Suprapubic skin (tissue), 4 donors: ENCODE measurements at regions not wholly inside any gene's neighbourhood (a gene's known extent, or its start where the extent isn't known, plus 50 kb on each side); places are given as distances from the start of the nearest gene placed in this dataset.

ENCODE experiments used
- DNase-seq, 2 donors: peaks; one replicate each; pipeline ENCODE4 v3.0.0-alpha.2; 2019; ENCODE audit warnings: low spot score in 2 of 2
- H3K27ac ChIP-seq: fragments of 200-600 bp; sonication (generic); one replicate; pipeline ENCODE4 v1.5.1; 2019
- H3K27me3 ChIP-seq: fragments of 200-600 bp; sonication (generic); one replicate; pipeline ENCODE4 v1.5.1; 2019
- H3K36me3 ChIP-seq: fragments of 200-600 bp; sonication (generic); one replicate; pipeline ENCODE4 v1.5.1; 2019
- H3K4me1 ChIP-seq: fragments of 200-600 bp; sonication (generic); one replicate; pipeline ENCODE4 v1.5.1; 2019
- H3K4me3 ChIP-seq: fragments of 200-600 bp; sonication (generic); one replicate; pipeline ENCODE4 v1.5.1; 2019; ENCODE audit warnings: mild to moderate bottlenecking
- H3K9me3 ChIP-seq: fragments of 200-600 bp; sonication (generic); one replicate; pipeline ENCODE4 v1.5.1; 2019
- EP300 ChIP-seq: sonication (generic); formaldehyde crosslinking; IDR thresholded peaks from one replicate; pipeline ENCODE4 v1.6.1; 2017; ENCODE audit warnings: antibody characterized with exemption
- POLR2A ChIP-seq, 2 donors: fragments of 450-650 bp; IDR thresholded peaks; one replicate each; pipeline ENCODE4 v1.6.1; 2017; ENCODE audit warnings: antibody characterized with exemption in 2 of 2, mild to moderate bottlenecking in 2 of 2, moderate library complexity in 2 of 2
- POLR2AphosphoS5 ChIP-seq, 3 donors: sonication (generic); formaldehyde crosslinking; IDR thresholded peaks; one replicate each; pipeline ENCODE4 v1.6.1; 2017; ENCODE audit warnings: antibody characterized with exemption in 3 of 3
- WGBS: methylation state at CpG from one replicate; pipeline ENCODE4 v1.1.5; 2018; 5-methylcytosine and 5-hydroxymethylcytosine counted together
- TF ChIP-seq, protein P1 (sequence below), 2 donors: fragments of 200-600 bp in 1 of 2; fragments of 450-650 bp in 1 of 2; sonication (generic) in 1 of 2; IDR thresholded peaks; one replicate each; pipeline ENCODE4 v1.5.1; 2016 to 2019; ENCODE audit warnings: antibody characterized with exemption in 2 of 2, mild to moderate bottlenecking in 1 of 2, moderate library complexity in 1 of 2

DNA sequence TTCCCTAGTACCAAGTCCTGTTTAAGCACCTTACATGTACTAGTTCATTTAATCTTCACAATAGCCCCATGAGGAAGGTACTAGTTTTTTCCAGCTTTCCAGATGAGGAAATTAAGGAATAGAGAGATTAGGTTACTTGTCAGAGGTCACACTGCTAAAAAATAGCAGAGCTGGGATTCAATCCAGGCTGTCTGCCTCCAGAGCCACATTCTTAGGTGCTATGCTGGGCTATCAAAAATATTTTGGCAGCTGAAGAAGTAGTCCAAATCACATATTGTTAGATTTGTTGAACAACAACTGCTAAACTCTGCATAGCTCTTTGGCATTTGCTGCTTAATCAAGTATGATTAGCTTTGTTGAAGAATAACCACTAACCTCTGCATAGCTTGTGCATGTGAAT is 591.5 kb upstream of the KLF4 start:
- no peak for DNase-seq

DNA sequence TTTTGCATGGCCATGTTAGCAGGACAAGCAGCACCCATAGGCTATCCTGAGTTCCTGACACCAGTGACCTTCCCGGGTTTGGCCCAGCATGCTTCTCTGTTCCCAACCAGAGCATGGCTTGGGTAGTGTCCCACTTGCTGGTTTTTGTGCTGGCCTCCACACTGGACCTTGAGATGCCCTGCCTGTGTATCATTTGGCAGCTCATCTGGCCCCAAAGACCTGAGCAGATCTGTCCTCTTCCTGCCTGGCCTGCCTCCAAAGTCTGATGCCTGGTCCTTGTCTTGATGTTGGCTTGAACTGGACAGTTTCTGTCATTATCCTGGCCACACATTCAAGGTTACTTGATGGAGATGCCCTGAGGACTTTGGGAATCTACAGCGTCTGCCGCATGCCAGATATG is 590.7 kb upstream of the KLF4 start:
- peaks cover 9% of the 10 kb centered on the region for H3K4me1 ChIP-seq
- H3K4me3 ChIP-seq, result no peak overlapping the region
- no peaks in the 10 kb centered on the region for H3K27me3 ChIP-seq
- no peaks in the 10 kb centered on the region for H3K9me3 ChIP-seq
- 86% methylated on average over 2 of the region's 3 CpGs for WGBS
- no peaks in the 10 kb centered on the region for H3K36me3 ChIP-seq
- H3K27ac ChIP-seq, result no peak overlapping the region
- TF ChIP-seq POLR2AphosphoS5 (IDR thresholded peaks at IDR 0.05) (no peak), POLR2A (IDR thresholded peaks at IDR 0.05) (no peak)
- no peak for DNase-seq

More for the DNA sequence above, 591.5 kb upstream of the KLF4 start:
- Histone ChIP-seq H3K9me3 (no peaks in the 10 kb centered on the region), H3K27ac (no peak overlapping the region), H3K4me1 (peaks cover 9% of the 10 kb centered on the region), H3K27me3 (no peaks in the 10 kb centered on the region), H3K4me3 (no peak overlapping the region), H3K36me3 (no peaks in the 10 kb centered on the region)
- TF ChIP-seq EP300 (no peak), POLR2AphosphoS5 (IDR thresholded peaks at IDR 0.05) (no peak), POLR2A (IDR thresholded peaks at IDR 0.05) (no peak)
- TF ChIP-seq, protein P1, sequence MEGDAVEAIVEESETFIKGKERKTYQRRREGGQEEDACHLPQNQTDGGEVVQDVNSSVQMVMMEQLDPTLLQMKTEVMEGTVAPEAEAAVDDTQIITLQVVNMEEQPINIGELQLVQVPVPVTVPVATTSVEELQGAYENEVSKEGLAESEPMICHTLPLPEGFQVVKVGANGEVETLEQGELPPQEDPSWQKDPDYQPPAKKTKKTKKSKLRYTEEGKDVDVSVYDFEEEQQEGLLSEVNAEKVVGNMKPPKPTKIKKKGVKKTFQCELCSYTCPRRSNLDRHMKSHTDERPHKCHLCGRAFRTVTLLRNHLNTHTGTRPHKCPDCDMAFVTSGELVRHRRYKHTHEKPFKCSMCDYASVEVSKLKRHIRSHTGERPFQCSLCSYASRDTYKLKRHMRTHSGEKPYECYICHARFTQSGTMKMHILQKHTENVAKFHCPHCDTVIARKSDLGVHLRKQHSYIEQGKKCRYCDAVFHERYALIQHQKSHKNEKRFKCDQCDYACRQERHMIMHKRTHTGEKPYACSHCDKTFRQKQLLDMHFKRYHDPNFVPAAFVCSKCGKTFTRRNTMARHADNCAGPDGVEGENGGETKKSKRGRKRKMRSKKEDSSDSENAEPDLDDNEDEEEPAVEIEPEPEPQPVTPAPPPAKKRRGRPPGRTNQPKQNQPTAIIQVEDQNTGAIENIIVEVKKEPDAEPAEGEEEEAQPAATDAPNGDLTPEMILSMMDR (IDR thresholded peaks at IDR 0.05), result no peak

DNA sequence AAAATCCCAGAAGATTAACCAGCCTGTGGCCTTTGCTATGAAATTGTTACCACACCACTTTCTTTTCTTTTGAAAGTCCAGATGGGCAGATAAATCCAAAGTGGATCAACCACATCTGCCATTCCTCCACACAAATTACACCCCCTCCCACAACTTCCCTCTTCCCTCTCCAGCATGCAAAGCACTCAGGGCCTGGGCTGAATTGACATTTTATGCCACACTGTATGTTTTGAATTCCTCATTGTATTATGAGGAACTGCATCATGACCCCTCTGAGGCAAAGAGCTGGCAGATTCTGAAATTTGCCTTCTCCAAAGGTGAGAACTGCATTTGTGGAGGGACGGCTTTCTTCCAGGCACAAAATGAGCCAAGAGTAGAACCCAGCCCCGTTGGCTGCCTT is 589.2 kb upstream of the KLF4 start:
- H3K4me3 ChIP-seq, result no peak overlapping the region
- no peak overlapping the region for H3K27ac ChIP-seq
- WGBS, result 76% methylated on average over 2 of the region's 2 CpGs
- no peaks in the 10 kb centered on the region for H3K9me3 ChIP-seq
- peaks cover 9% of the 10 kb centered on the region for H3K4me1 ChIP-seq
- H3K27me3 ChIP-seq, result no peaks in the 10 kb centered on the region
- H3K36me3 ChIP-seq, result no peaks in the 10 kb centered on the region
- TF ChIP-seq POLR2A (IDR thresholded peaks at IDR 0.05), result no peak
- TF ChIP-seq, protein P1 (IDR thresholded peaks at IDR 0.05), result no peak
- TF ChIP-seq EP300, result no peak
- TF ChIP-seq POLR2AphosphoS5 (IDR thresholded peaks at IDR 0.05), result no peak
- no peak for DNase-seq

DNA sequence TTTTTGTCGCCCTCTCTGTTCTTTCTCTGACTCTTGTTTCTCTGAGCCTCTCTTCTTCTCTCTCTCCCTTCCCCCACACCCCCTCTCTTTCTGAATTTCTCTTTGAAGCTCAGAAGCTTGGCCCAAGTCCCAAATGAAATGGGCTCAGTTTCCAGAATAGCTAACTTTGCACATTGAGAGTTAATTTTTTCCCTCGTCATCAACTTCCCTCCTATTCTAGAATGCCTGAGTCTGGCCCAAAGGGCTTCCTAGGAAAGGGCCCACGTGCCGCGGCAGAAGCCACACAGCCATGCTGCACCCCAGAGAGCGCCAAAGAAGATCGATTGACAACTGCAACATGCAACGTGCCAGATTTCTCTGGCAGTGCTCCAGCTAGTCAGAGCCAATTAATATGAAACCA is 588.8 kb upstream of the KLF4 start:
- no peak overlapping the region for H3K4me3 ChIP-seq
- no peaks in the 10 kb centered on the region for H3K27me3 ChIP-seq
- no peaks in the 10 kb centered on the region for H3K36me3 ChIP-seq
- 58% methylated on average over 8 of the region's 8 CpGs for WGBS
- H3K4me1 ChIP-seq, result peaks cover 7% of the 10 kb centered on the region
- TF ChIP-seq POLR2AphosphoS5 (IDR thresholded peaks at IDR 0.05), result no peak
- TF ChIP-seq, protein P1 (IDR thresholded peaks at IDR 0.05), result no peak
- no peaks in the 10 kb centered on the region for H3K9me3 ChIP-seq
- no peak overlapping the region for H3K27ac ChIP-seq
- no peak for DNase-seq

DNA sequence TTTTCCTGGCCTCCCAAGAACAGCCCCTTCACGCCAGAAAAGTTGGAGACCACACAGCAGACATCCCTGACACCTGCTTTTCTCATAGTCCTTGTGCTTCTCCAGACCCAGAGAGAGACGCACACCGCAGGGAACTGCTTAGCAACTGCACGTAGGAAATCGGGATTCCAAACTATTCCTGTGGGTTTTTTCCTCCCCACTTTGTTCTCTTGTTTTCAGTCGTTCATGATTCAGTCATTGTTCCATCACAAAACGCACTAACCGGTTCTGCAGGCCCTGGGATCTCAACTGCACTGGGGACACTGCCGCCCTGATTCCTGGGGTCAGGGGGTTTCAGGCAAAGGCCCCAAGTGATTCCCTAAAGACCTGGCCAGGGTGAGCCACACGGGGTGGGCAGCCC is 588.0 kb upstream of the KLF4 start:
- Histone ChIP-seq H3K4me3 (no peak overlapping the region), H3K27ac (no peak overlapping the region), H3K27me3 (no peaks in the 10 kb centered on the region), H3K36me3 (no peaks in the 10 kb centered on the region), H3K9me3 (no peaks in the 10 kb centered on the region), H3K4me1 (peaks cover 6% of the 10 kb centered on the region)
- TF ChIP-seq POLR2A (IDR thresholded peaks at IDR 0.05) (no peak), POLR2AphosphoS5 (IDR thresholded peaks at IDR 0.05) (no peak), EP300 (no peak)
- TF ChIP-seq, protein P1 (IDR thresholded peaks at IDR 0.05), result no peak
- WGBS, result 78% methylated on average over 10 of the region's 10 CpGs
- no peak for DNase-seq

DNA sequence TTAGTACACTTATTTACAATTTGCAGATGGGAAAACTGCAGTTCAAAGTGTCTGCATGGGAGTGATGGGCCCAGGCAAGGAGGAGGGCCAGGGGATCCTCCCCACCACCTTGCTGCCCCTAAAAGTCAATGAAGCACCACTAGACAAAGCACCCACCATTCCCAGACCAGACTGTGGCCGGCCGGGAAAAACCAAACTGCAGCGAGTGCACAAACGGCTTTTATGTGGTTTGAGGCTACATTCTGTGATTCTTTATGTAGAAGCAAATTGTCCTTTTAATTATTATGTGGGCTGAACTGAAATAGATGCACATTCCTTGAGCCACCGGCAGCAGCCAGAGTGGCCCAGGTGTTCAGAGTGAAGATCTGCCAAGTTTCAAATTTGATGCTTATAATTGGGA is 585.3 kb upstream of the KLF4 start:
- Histone ChIP-seq H3K9me3 (no peaks in the 10 kb centered on the region), H3K27me3 (no peaks in the 10 kb centered on the region), H3K4me3 (no peak overlapping the region), H3K27ac (no peak overlapping the region), H3K36me3 (no peaks in the 10 kb centered on the region), H3K4me1 (peaks cover 6% of the 10 kb centered on the region)
- 76% methylated on average over 5 of the region's 5 CpGs for WGBS
- TF ChIP-seq POLR2A (IDR thresholded peaks at IDR 0.05), result no peak
- no peak for TF ChIP-seq EP300
- TF ChIP-seq POLR2AphosphoS5 (IDR thresholded peaks at IDR 0.05), result no peak
- TF ChIP-seq, protein P1 (IDR thresholded peaks at IDR 0.05), result no peak
- no peak for DNase-seq
